ENCODE measurements at regions not wholly inside any gene's neighbourhood (a gene's known extent, or its start where the extent isn't known, plus 50 kb on each side); places are given as distances from the start of the nearest gene placed in this dataset.

GRCh38 chr5:172569861-172570558, 71.1 kb upstream of the NEURL1B start:
- H3K4me3 ChIP-seq (ENCODE audit: low read length): no peak overlapping the region
- TF ChIP-seq CTCF (conservative IDR thresholded peaks at IDR 0.05; ENCODE audit: low read length): no peak
- DNase-seq (ENCODE audit: low read depth): no peak

GRCh38 chr5:172568308-172568910, 72.7 kb upstream of the NEURL1B start:
- TF ChIP-seq CTCF (conservative IDR thresholded peaks at IDR 0.05; ENCODE audit: low read length): no peak
- no peak for DNase-seq (ENCODE audit: low read depth)
- H3K4me3 ChIP-seq (ENCODE audit: low read length): no peak overlapping the region

GRCh38 chr5:172567843-172568242, 73.2 kb upstream of the NEURL1B start:
- no peak for TF ChIP-seq CTCF (conservative IDR thresholded peaks at IDR 0.05; ENCODE audit: low read length)
- H3K4me3 ChIP-seq (ENCODE audit: low read length): no peak overlapping the region
- no peak for DNase-seq (ENCODE audit: low read depth)

GRCh38 chr5:172567294-172567693, 73.8 kb upstream of the NEURL1B start:
- no peak for TF ChIP-seq CTCF (conservative IDR thresholded peaks at IDR 0.05; ENCODE audit: low read length)
- no peak overlapping the region for H3K4me3 ChIP-seq (ENCODE audit: low read length)
- no peak for DNase-seq (ENCODE audit: low read depth)

- no peak for TF ChIP-seq CTCF (conservative IDR thresholded peaks at IDR 0.05; ENCODE audit: low read length)
- no peak overlapping the region for H3K4me3 ChIP-seq (ENCODE audit: low read length)
- no peak for DNase-seq (ENCODE audit: low read depth)
Observed at GRCh38 chr5:172565931-172566665, 75.0 kb upstream of the NEURL1B start.

GRCh38 chr5:172565455-172565854, 75.6 kb upstream of the NEURL1B start:
- DNase-seq (ENCODE audit: low read depth): no peak
- no peak overlapping the region for H3K4me3 ChIP-seq (ENCODE audit: low read length)
- TF ChIP-seq CTCF (conservative IDR thresholded peaks at IDR 0.05; ENCODE audit: low read length): no peak
